ENCODE measurements at regions not wholly inside any gene's neighbourhood (a gene's known extent, or its start where the extent isn't known, plus 50 kb on each side); places are given as distances from the start of the nearest gene placed in this dataset.
"Not testable (repeated sequence)": the region's sequence is repeated elsewhere in the genome, so short reads cannot be mapped to it uniquely, and the experiment has no call there.

GRCh38 chrX:92280347-92280746 is 501.2 kb downstream of the PCDH11X start:
- TF ChIP-seq ETS1 (IDR thresholded peaks at IDR 0.05); JUNB (IDR thresholded peaks at IDR 0.05; ENCODE audit: unreplicated experiment); CTCF (conservative IDR thresholded peaks at IDR 0.05; ENCODE audit: low read depth in 2 of 2); REST (IDR thresholded peaks at IDR 0.05; ENCODE audit: unreplicated experiment); ZNF331 (CRISPR knock-in tag; IDR thresholded peaks at IDR 0.05; ENCODE audit: low read depth); POLR2AphosphoS5 (IDR thresholded peaks at IDR 0.05; ENCODE audit: low read depth); EZH2 (IDR thresholded peaks at IDR 0.05; ENCODE audit: low read depth, unreplicated experiment); EZH2phosphoT487 (IDR thresholded peaks at IDR 0.05; ENCODE audit: unreplicated experiment); CREB1 (CRISPR knock-in tag; IDR thresholded peaks at IDR 0.05; ENCODE audit: low read depth); ZNF114 (CRISPR knock-in tag; IDR thresholded peaks at IDR 0.05); NANOG (IDR thresholded peaks at IDR 0.05; ENCODE audit: borderline replicate concordance); STAT1 (IDR thresholded peaks at IDR 0.05; ENCODE audit: unreplicated experiment): not testable (repeated sequence)
